ENCODE measurements at regions not wholly inside any gene's neighbourhood (a gene's known extent, or its start where the extent isn't known, plus 50 kb on each side); places are given as distances from the start of the nearest gene placed in this dataset.

DNA sequence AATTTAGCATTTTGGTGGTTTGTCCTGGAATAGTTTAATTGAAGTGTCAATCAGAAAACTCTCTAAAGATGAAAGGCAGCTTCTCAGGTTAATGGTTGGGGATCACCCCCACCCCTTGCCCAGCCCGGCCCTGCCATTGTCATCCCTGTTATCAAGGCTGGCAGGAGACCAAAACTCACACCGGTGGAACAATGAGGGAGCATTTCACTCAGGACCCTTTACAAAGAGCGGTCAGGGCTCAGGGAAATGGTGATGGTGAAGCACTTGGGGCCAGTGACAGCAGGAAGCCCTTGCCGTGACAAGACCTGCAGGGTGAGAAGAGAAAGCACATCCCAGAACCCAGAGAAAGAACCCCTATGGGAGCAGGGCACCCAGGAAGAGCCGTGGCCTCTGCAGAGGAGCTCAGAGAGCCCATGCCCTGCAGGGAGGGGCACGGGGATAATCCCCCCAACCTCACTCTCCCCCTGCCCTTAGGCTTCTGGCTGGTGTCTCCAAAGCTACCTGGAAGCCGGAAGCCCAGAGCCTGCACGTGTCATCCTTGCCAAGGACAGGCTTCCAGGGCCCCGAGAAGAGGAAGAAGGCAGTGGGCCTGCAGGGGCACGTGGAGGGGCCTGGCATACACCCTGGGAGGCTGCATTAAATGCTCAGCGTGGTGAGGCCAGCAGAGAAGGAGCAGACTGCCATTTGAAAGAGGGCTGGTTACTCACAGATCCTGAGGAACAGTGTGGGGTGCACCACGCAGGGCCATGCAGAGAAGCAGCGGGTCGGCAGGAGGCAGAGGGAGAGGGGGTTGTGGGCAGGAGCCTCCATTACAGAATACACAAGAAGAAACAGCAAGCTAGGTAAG, 80.6 kb upstream of the PRR20G start:
- Mint-ChIP-seq H3K36me3 (no peaks in the 10 kb centered on the region), H3K27me3 (peaks cover 3 to 4% of the 10 kb centered on the region in 2 donors)
- POLR2A ChIA-PET (ENCODE audit: partially characterized antibody), result no interaction called here

DNA sequence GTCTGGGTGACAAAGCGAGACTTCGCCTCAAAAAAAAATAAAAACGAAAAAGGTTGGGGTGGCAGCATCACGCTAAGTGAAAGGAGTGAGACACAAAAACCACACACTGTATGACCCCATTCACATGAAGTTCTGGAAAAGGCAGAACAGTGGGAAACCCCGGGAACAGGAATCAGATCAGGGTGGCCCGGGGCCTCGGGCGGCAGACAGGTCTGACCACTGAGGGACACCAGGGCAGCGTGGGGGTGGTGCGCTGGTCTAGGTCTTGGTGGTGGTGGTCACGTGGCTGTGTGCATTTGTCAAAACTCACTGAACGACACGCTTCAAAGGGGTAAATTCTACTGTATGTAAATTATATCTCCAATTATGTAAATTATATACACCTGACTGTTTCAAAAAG, 79.7 kb upstream of the PRR20G start:
- no peaks in the 10 kb centered on the region for H3K36me3 Mint-ChIP-seq
- intact Hi-C loops (cut with micrococcal nuclease), result no loop called here
- H3K9me3 Mint-ChIP-seq, result peaks cover 0 to 2% (median 0%) of the 10 kb centered on the region in 8 donors
- Histone ChIP-seq H3K27ac (ENCODE audit: low read depth, low read length) (no peak overlapping the region), H3K27me3 (ENCODE audit: insufficient read depth, low read length) (no peaks in the 10 kb centered on the region), H3K9me3 (ENCODE audit: control insufficient read depth in 1 of 2, low read length in 2 of 2) (no peaks in the 10 kb centered on the region), H3K36me3 (ENCODE audit: insufficient read depth, low read length) (no peaks in the 10 kb centered on the region), H3K4me1 (ENCODE audit: insufficient read depth, low read length) (no peaks in the 10 kb centered on the region), H3K4me3 (ENCODE audit: low read length in 2 of 2) (no peak overlapping the region)
- POLR2A ChIA-PET (ENCODE audit: partially characterized antibody), result no interaction called here
- DNase-seq, result no peak
- CTCF ChIA-PET (ENCODE audit: partially characterized antibody), result no interaction called here
- H3K27me3 Mint-ChIP-seq, result peaks cover 3 to 4% of the 10 kb centered on the region in 2 donors
- no peak overlapping the region for H3K4me3 Mint-ChIP-seq
- peaks cover 0 to 2% (median 0%) of the 10 kb centered on the region in 4 donors for H3K4me1 Mint-ChIP-seq
- no peak overlapping the region for H3K27ac Mint-ChIP-seq

More for the DNA sequence above, 80.6 kb upstream of the PRR20G start:
- no peak overlapping the region for H3K4me3 Mint-ChIP-seq
- H3K9me3 Mint-ChIP-seq, result peaks cover 0 to 2% (median 0%) of the 10 kb centered on the region in 8 donors
- no peak overlapping the region for H3K27ac Mint-ChIP-seq
- peaks cover 0 to 2% (median 0%) of the 10 kb centered on the region in 4 donors for H3K4me1 Mint-ChIP-seq
- no peaks in the 10 kb centered on the region for H3K9me3 ChIP-seq (ENCODE audit: control insufficient read depth in 1 of 2, low read length in 2 of 2)
- no peak overlapping the region for H3K27ac ChIP-seq (ENCODE audit: low read depth, low read length)
- no peaks in the 10 kb centered on the region for H3K4me1 ChIP-seq (ENCODE audit: insufficient read depth, low read length)
- CTCF ChIA-PET (ENCODE audit: partially characterized antibody), result no interaction called here
- no peaks in the 10 kb centered on the region for H3K27me3 ChIP-seq (ENCODE audit: insufficient read depth, low read length)
- intact Hi-C loops (cut with micrococcal nuclease), result no loop called here
- no peak overlapping the region for H3K4me3 ChIP-seq (ENCODE audit: low read length in 2 of 2)
- H3K36me3 ChIP-seq (ENCODE audit: insufficient read depth, low read length), result no peaks in the 10 kb centered on the region
- no peak for DNase-seq

DNA sequence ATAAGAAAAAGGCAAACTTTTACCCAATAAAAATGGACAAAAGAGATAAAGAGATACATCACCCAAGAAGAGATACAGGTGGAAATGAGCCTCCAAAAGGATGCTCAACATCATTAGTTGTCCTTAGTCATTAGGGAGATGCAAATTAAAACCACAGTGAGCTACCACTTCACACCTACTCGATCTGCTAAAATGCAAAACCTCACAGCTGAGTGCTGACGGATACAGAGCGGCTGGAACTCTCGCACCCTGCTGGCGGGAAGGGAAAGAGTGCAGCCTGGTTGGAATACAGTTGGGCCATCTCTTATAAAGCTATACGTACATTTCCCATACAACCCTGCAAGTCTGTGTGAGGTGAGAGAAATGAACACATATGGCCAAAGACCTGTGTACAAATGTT, 78.5 kb upstream of the PRR20G start:
- ChIA-PET POLR2A (ENCODE audit: partially characterized antibody) (no interaction called here), CTCF (ENCODE audit: partially characterized antibody) (no interaction called here)
- Histone ChIP-seq H3K4me3 (ENCODE audit: low read length in 2 of 2) (no peak overlapping the region), H3K9me3 (ENCODE audit: control insufficient read depth in 1 of 2, low read length in 2 of 2) (no peaks in the 10 kb centered on the region), H3K27me3 (ENCODE audit: insufficient read depth, low read length) (no peaks in the 10 kb centered on the region), H3K27ac (ENCODE audit: low read depth, low read length) (no peak overlapping the region), H3K4me1 (ENCODE audit: insufficient read depth, low read length) (no peaks in the 10 kb centered on the region), H3K36me3 (ENCODE audit: insufficient read depth, low read length) (no peaks in the 10 kb centered on the region)
- DNase-seq, result no peak
- no peaks in the 10 kb centered on the region for H3K9me3 Mint-ChIP-seq
- intact Hi-C loops (cut with micrococcal nuclease), result no loop called here
- H3K27me3 Mint-ChIP-seq, result peaks cover 1 to 4% of the 10 kb centered on the region in 2 donors
- no peaks in the 10 kb centered on the region for H3K36me3 Mint-ChIP-seq
- H3K27ac Mint-ChIP-seq, result no peak overlapping the region
- H3K4me3 Mint-ChIP-seq, result no peak overlapping the region
- no peaks in the 10 kb centered on the region for H3K4me1 Mint-ChIP-seq

DNA sequence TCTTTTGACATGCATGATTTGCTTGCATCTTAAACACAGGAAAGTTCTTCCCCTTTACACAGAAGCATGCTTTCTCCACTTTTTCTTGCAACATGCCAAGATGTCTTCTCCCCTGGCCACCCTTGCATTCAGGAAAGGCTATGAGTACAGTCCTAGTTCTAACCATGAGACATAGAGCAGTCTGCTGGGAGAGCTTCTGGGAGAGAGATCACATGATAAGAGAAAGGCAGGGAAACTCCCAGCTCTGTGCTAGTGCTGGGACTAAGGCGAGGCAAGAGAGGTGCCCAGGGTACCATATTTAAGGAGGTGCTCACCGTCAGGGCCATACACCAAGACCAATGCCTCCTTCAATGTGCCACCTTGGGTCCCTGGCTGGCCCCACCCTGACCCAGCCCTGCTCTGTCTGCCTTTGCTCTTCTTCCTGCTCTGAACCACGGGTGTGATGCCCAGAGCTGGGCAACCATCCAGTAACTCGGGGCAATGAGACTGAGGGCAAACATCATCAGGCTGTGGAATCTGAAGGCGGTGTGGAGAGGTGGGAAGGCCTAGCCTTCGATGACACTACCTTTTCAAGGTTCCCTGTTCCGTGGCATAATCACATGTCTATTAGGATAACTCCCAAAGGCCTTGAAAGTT, 77.4 kb upstream of the PRR20G start:
- Histone ChIP-seq H3K36me3 (ENCODE audit: insufficient read depth, low read length) (no peaks in the 10 kb centered on the region), H3K9me3 (ENCODE audit: control insufficient read depth in 1 of 2, low read length in 2 of 2) (no peaks in the 10 kb centered on the region), H3K4me1 (ENCODE audit: insufficient read depth, low read length) (no peaks in the 10 kb centered on the region), H3K27me3 (ENCODE audit: insufficient read depth, low read length) (no peaks in the 10 kb centered on the region), H3K4me3 (ENCODE audit: low read length in 2 of 2) (no peak overlapping the region), H3K27ac (ENCODE audit: low read depth, low read length) (no peak overlapping the region)
- no peaks in the 10 kb centered on the region for H3K36me3 Mint-ChIP-seq
- ChIA-PET CTCF (ENCODE audit: partially characterized antibody) (no interaction called here), POLR2A (ENCODE audit: partially characterized antibody) (no interaction called here)
- no peaks in the 10 kb centered on the region for H3K4me1 Mint-ChIP-seq
- H3K9me3 Mint-ChIP-seq, result no peaks in the 10 kb centered on the region
- DNase-seq, result no peak
- H3K27me3 Mint-ChIP-seq, result peaks cover 1 to 4% of the 10 kb centered on the region in 2 donors
- H3K27ac Mint-ChIP-seq, result no peak overlapping the region
- no peak overlapping the region for H3K4me3 Mint-ChIP-seq
- intact Hi-C loops (cut with micrococcal nuclease), result no loop called here

DNA sequence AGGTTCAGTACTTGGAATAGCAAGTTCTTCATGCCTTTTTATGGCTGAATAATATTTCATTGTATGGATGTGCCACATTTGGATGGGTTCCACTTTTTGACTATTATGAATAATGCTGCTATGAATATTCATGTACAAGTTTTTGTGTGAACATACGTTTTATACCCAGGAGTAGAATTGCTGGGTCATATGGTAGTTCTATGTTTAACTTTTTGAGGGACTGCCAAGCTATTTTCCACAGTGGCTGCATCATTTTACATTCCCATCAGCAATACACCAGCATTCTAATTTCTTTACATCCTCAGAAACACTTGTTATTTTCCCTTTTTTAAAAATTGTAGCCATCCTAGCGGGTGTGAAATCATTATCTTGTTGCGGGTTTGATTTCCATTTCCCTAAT, 76.0 kb upstream of the PRR20G start:
- H3K9me3 ChIP-seq (ENCODE audit: control insufficient read depth in 1 of 2, low read length in 2 of 2), result no peaks in the 10 kb centered on the region
- Mint-ChIP-seq H3K9me3 (no peaks in the 10 kb centered on the region), H3K27ac (no peak overlapping the region), H3K4me1 (no peaks in the 10 kb centered on the region), H3K27me3 (peaks cover 0 to 1% of the 10 kb centered on the region in 2 donors), H3K36me3 (no peaks in the 10 kb centered on the region), H3K4me3 (no peak overlapping the region)
- DNase-seq, result no peak
- ChIA-PET POLR2A (ENCODE audit: partially characterized antibody) (no interaction called here), CTCF (ENCODE audit: partially characterized antibody) (no interaction called here)
- H3K4me3 ChIP-seq (ENCODE audit: low read length in 2 of 2), result no peak overlapping the region
- intact Hi-C loops (cut with micrococcal nuclease), result no loop called here
- H3K4me1 ChIP-seq (ENCODE audit: insufficient read depth, low read length), result no peaks in the 10 kb centered on the region
- H3K27ac ChIP-seq (ENCODE audit: low read depth, low read length), result no peak overlapping the region
- no peaks in the 10 kb centered on the region for H3K27me3 ChIP-seq (ENCODE audit: insufficient read depth, low read length)
- no peaks in the 10 kb centered on the region for H3K36me3 ChIP-seq (ENCODE audit: insufficient read depth, low read length)

DNA sequence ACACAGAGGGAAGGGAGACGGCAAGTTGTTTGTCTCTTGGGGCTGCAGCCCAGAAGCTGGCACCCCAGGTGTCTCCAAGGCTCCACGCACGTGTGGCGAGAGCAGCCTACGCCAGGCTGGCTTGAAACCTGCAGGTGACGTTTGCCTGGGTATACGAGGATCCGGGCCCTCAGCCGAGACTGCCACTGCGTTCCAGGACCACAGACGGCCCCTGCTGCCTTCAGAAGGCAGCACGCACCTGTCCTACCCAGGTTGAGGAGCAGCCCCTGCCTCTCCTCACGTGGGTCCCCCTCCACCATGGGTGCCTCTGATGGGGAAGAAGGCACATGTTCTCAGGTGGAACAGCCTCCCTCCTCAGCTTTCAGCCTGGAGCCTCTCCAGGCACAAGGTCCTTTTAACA, 75.3 kb upstream of the PRR20G start:
- Histone ChIP-seq H3K4me3 (ENCODE audit: low read length in 2 of 2) (no peak overlapping the region), H3K27ac (ENCODE audit: low read depth, low read length) (no peak overlapping the region), H3K9me3 (ENCODE audit: control insufficient read depth in 1 of 2, low read length in 2 of 2) (no peaks in the 10 kb centered on the region), H3K4me1 (ENCODE audit: insufficient read depth, low read length) (no peaks in the 10 kb centered on the region), H3K36me3 (ENCODE audit: insufficient read depth, low read length) (no peaks in the 10 kb centered on the region), H3K27me3 (ENCODE audit: insufficient read depth, low read length) (no peaks in the 10 kb centered on the region)
- ChIA-PET CTCF (ENCODE audit: partially characterized antibody) (no interaction called here), POLR2A (ENCODE audit: partially characterized antibody) (no interaction called here)
- DNase-seq, result no peak
- H3K27me3 Mint-ChIP-seq, result peaks cover 3 to 5% of the 10 kb centered on the region in 2 donors
- intact Hi-C loops (cut with micrococcal nuclease), result no loop called here
- H3K9me3 Mint-ChIP-seq, result peaks cover 0 to 2% (median 0%) of the 10 kb centered on the region in 8 donors
- no peak overlapping the region for H3K27ac Mint-ChIP-seq
- no peaks in the 10 kb centered on the region for H3K4me1 Mint-ChIP-seq
- no peaks in the 10 kb centered on the region for H3K36me3 Mint-ChIP-seq
- H3K4me3 Mint-ChIP-seq, result no peak overlapping the region

DNA sequence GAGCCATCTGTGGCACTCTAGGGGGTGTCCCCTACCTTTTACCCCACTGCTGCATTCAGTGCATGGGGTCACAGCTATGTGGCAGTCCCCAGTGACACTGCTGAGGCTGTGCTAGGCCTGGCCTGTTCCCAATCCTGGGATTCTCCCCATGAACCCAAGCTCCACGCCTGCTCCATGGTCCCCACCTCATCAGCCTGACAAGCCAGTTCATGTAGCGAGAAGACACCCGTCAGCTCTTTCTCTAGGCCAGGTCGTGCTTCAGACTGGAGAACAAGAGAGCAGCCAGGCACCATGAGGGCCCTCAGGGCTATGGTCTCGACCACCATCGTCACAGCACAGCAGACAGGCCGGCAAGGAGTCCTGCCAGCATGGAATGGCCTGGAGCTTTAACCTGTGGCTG, 72.8 kb upstream of the PRR20G start:
- H3K4me1 Mint-ChIP-seq, result no peaks in the 10 kb centered on the region
- CTCF ChIA-PET (ENCODE audit: partially characterized antibody), result no interaction called here

More for the DNA sequence above, 72.8 kb upstream of the PRR20G start:
- Mint-ChIP-seq H3K9me3 (peaks cover 0 to 23% (median 11%) of the 10 kb centered on the region in 8 donors), H3K27ac (no peak overlapping the region), H3K27me3 (peaks cover 3 to 8% of the 10 kb centered on the region in 2 donors), H3K36me3 (no peaks in the 10 kb centered on the region), H3K4me3 (no peak overlapping the region)
- Histone ChIP-seq H3K9me3 (ENCODE audit: control insufficient read depth in 1 of 2, low read length in 2 of 2) (peaks cover 0 to 10% of the 10 kb centered on the region in 2 donors), H3K27ac (ENCODE audit: low read depth, low read length) (no peak overlapping the region), H3K4me1 (ENCODE audit: insufficient read depth, low read length) (no peaks in the 10 kb centered on the region), H3K27me3 (ENCODE audit: insufficient read depth, low read length) (no peaks in the 10 kb centered on the region), H3K36me3 (ENCODE audit: insufficient read depth, low read length) (no peaks in the 10 kb centered on the region), H3K4me3 (ENCODE audit: low read length in 2 of 2) (no peak overlapping the region)
- intact Hi-C loops (cut with micrococcal nuclease), result no loop called here
- POLR2A ChIA-PET (ENCODE audit: partially characterized antibody), result no interaction called here
- no peak for DNase-seq

Data from CD4-positive, alpha-beta memory T cell (primary cell).